Panc1 (cell line): ENCODE measurements at regions not wholly inside any gene's neighbourhood (a gene's known extent, or its start where the extent isn't known, plus 50 kb on each side); places are given as distances from the start of the nearest gene placed in this dataset.

Source experiments
- ATAC-seq: fragments of 200-7000 bp; cut with Tn5 transposase; 2 replicates; pipeline ENCODE4 v1.9.1; 2020; ENCODE audit warnings: mild to moderate bottlenecking, moderate library complexity
- BruUV-seq: library from RNA; stranded (reverse); fragments of 400-500 nt; replicated peaks from 2 replicates; lab custom pipeline; 2021; lab: Mats Ljungman, UMichigan
- CTCF ChIA-PET: fragments of 300-600 bp; sonication (Branson Sonifier 250); formaldehyde crosslinking; loops from one replicate; lab custom pipeline; 2022; ENCODE audit warnings: antibody characterized with exemption; lab: Charles Lee
- POLR2A ChIA-PET: fragments of 300-600 bp; sonication (Branson Sonifier 250); formaldehyde crosslinking; loops from one replicate; lab custom pipeline; 2022; ENCODE audit warnings: antibody characterized with exemption; lab: Charles Lee
- DNase-seq: peaks from one replicate; pipeline ENCODE4 v3.0.0-alpha.2; 2010; ENCODE audit warnings: low read depth, low spot score
- H3K27ac ChIP-seq: 2 replicates; pipeline ENCODE4 v1.5.1; 2011; ENCODE audit warnings: mild to moderate bottlenecking, low read length, inconsistent platforms
- H3K27me3 ChIP-seq: fragments of 200-500 bp; sonication (Bioruptor generic); 2 replicates; pipeline ENCODE4 v1.6.0; 2014; ENCODE audit warnings: low read length, inconsistent platforms; ENCODE audit not compliant: control insufficient read depth, insufficient read depth
- H3K36me3 ChIP-seq: fragments of 200-500 bp; sonication (Bioruptor generic); 2 replicates; pipeline ENCODE4 v1.5.1; 2014; ENCODE audit warnings: inconsistent platforms, mild to moderate bottlenecking, low read length, moderate library complexity; ENCODE audit not compliant: control insufficient read depth, insufficient read depth
- H3K4me1 ChIP-seq: 2 replicates; pipeline ENCODE4 v1.5.1; 2011; ENCODE audit warnings: inconsistent platforms, mild to moderate bottlenecking, low read length, moderate library complexity; ENCODE audit not compliant: control insufficient read depth, insufficient read depth
- H3K4me3 ChIP-seq, 2 experiments: 2 replicates each; pipeline ENCODE4 v1.5.1; 2011 to 2012; ENCODE audit warnings: low read depth in 2 of 2, low read length in 2 of 2, mild to moderate bottlenecking in 2 of 2, inconsistent platforms in 1 of 2, moderate library complexity in 1 of 2
- H3K9me3 ChIP-seq: fragments of 200-500 bp; sonication (Bioruptor generic); 2 replicates; pipeline ENCODE4 v1.5.1; 2014; ENCODE audit warnings: low read depth, mild to moderate bottlenecking, inconsistent platforms, low read length, moderate library complexity; ENCODE audit not compliant: control insufficient read depth, insufficient read depth
- POLR2AphosphoS5 ChIP-seq: IDR thresholded peaks from 2 replicates; pipeline ENCODE4 v1.6.1; 2012; ENCODE audit warnings: mild to moderate bottlenecking, low read depth, low read length, moderate library complexity
- SIN3A ChIP-seq: IDR thresholded peaks from 2 replicates; pipeline ENCODE4 v1.6.1; 2012; ENCODE audit warnings: low read depth, mild to moderate bottlenecking, low read length, moderate library complexity, borderline replicate concordance; ENCODE audit not compliant: insufficient read depth
- TCF7L2 ChIP-seq: IDR thresholded peaks from 2 replicates; pipeline ENCODE4 v1.6.1; 2011; ENCODE audit warnings: mild to moderate bottlenecking, low read depth, low read length, inconsistent platforms
- in situ Hi-C: cut with HindIII; loops from 2 replicates; pipeline ENCODE4 v1.10.0; 2016; ENCODE audit warnings: low sequenced_read_pairs, low pct_unique_long_range_greater_than_20kb
- intact Hi-C: fragments of 100-400 bp; cut with micrococcal nuclease; formaldehyde crosslinking; loops from one replicate; pipeline ENCODE4 v1.10.0; 2022; ENCODE audit not compliant: unreplicated experiment
- TF ChIP-seq, protein P1 (sequence below): fragments of 450-650 bp; IDR thresholded peaks from 2 replicates; pipeline ENCODE4 v1.5.1; 2017; ENCODE audit warnings: mild to moderate bottlenecking
- TF ChIP-seq, protein P2 (sequence below), 2 experiments: IDR thresholded peaks; 2 replicates each; pipeline ENCODE4 v1.6.1; 2011 to 2012; ENCODE audit warnings: low read depth in 2 of 2, control low read depth in 1 of 2, low read length in 1 of 2, mild to moderate bottlenecking in 1 of 2, moderate library complexity in 1 of 2; ENCODE audit not compliant: insufficient read depth in 1 of 2

DNA sequence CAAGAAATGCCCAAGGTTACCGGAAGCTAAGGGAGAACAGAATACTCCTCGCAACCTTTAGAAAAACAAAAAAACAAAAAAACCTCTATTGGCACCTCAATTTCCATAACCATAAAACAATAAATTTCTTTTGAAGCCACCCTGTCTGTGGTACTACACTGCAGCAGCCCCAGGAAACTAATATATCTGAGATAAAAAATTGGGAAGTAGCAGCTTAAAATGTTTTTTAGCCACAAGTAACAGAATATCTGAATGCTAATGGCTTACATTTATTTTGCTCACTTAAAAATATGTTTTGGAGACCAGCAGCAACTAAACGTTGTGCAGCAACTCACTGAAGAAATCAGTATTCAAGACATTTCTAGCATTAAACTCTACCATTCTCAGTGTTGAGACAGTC, 969.6 kb downstream of the DNAH5 start:
- Histone ChIP-seq H3K4me1 (no peaks in the 10 kb centered on the region), H3K9me3 (no peaks in the 10 kb centered on the region), H3K4me3 (no peak overlapping the region), H3K27ac (no peak overlapping the region), H3K27me3 (no peaks in the 10 kb centered on the region), H3K36me3 (no peaks in the 10 kb centered on the region)
- no TSS peak for BruUV-seq
- TF ChIP-seq, protein P1, sequence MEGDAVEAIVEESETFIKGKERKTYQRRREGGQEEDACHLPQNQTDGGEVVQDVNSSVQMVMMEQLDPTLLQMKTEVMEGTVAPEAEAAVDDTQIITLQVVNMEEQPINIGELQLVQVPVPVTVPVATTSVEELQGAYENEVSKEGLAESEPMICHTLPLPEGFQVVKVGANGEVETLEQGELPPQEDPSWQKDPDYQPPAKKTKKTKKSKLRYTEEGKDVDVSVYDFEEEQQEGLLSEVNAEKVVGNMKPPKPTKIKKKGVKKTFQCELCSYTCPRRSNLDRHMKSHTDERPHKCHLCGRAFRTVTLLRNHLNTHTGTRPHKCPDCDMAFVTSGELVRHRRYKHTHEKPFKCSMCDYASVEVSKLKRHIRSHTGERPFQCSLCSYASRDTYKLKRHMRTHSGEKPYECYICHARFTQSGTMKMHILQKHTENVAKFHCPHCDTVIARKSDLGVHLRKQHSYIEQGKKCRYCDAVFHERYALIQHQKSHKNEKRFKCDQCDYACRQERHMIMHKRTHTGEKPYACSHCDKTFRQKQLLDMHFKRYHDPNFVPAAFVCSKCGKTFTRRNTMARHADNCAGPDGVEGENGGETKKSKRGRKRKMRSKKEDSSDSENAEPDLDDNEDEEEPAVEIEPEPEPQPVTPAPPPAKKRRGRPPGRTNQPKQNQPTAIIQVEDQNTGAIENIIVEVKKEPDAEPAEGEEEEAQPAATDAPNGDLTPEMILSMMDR = no peak
- TF ChIP-seq, protein P2, sequence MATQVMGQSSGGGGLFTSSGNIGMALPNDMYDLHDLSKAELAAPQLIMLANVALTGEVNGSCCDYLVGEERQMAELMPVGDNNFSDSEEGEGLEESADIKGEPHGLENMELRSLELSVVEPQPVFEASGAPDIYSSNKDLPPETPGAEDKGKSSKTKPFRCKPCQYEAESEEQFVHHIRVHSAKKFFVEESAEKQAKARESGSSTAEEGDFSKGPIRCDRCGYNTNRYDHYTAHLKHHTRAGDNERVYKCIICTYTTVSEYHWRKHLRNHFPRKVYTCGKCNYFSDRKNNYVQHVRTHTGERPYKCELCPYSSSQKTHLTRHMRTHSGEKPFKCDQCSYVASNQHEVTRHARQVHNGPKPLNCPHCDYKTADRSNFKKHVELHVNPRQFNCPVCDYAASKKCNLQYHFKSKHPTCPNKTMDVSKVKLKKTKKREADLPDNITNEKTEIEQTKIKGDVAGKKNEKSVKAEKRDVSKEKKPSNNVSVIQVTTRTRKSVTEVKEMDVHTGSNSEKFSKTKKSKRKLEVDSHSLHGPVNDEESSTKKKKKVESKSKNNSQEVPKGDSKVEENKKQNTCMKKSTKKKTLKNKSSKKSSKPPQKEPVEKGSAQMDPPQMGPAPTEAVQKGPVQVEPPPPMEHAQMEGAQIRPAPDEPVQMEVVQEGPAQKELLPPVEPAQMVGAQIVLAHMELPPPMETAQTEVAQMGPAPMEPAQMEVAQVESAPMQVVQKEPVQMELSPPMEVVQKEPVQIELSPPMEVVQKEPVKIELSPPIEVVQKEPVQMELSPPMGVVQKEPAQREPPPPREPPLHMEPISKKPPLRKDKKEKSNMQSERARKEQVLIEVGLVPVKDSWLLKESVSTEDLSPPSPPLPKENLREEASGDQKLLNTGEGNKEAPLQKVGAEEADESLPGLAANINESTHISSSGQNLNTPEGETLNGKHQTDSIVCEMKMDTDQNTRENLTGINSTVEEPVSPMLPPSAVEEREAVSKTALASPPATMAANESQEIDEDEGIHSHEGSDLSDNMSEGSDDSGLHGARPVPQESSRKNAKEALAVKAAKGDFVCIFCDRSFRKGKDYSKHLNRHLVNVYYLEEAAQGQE (IDR thresholded peaks at IDR 0.05; ENCODE audit: insufficient read depth in 1 of 2, low read depth in 2 of 2, low read length in 1 of 2) = no peak
- TF ChIP-seq SIN3A (no peak), POLR2AphosphoS5 (no peak), TCF7L2 (no peak)
- CTCF ChIA-PET = no interaction called here
- no peak for ATAC-seq
- no peak for DNase-seq
- POLR2A ChIA-PET = no interaction called here
- in situ Hi-C loops = no loop called here
- intact Hi-C loops = no loop called here

DNA sequence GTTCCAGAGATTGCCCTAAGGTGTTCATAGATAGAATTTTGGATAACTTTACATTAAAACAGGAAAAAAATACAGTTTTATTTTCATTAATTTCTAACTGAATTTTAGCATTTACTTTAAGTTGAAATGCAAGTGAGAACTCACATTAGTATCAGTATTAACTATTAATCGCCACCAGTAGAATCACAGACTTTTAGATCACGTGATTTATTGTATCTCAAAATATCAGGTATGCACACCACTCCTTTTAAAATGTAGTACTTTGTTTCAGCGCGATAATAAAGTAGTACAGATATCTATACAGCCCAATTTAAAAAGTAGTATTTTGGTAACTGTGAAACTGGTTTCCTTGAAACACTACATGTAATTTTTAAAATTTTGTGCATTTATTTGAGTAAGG, 978.7 kb downstream of the DNAH5 start:
- ChIA-PET POLR2A (no interaction called here), CTCF (no interaction called here)
- no TSS peak for BruUV-seq
- Histone ChIP-seq H3K27ac (no peak overlapping the region), H3K4me3 (no peak overlapping the region), H3K27me3 (no peaks in the 10 kb centered on the region), H3K4me1 (no peaks in the 10 kb centered on the region), H3K36me3 (no peaks in the 10 kb centered on the region), H3K9me3 (peaks cover 3% of the 10 kb centered on the region; the same call in 1 of the 2 replicates)
- DNase-seq = no peak
- in situ Hi-C loops (no loop called here), intact Hi-C loops (no loop called here)
- TF ChIP-seq POLR2AphosphoS5 (no peak), TCF7L2 (no peak), SIN3A (no peak)
- TF ChIP-seq, protein P1 = no peak
- TF ChIP-seq, protein P2 (IDR thresholded peaks at IDR 0.05; ENCODE audit: insufficient read depth in 1 of 2, low read depth in 2 of 2, low read length in 1 of 2) = no peak
- no peak for ATAC-seq
